Activated naive CD4-positive, alpha-beta T cell treated with Interleukin-2 at 50 U/mL for 16 hours (primary cell): ENCODE measurements at regions not wholly inside any gene's neighbourhood (a gene's known extent, or its start where the extent isn't known, plus 50 kb on each side); places are given as distances from the start of the nearest gene placed in this dataset.
"Not testable (repeated sequence)": the region's sequence is repeated elsewhere in the genome, so short reads cannot be mapped to it uniquely, and the experiment has no call there.

Experiments used
- DNase-seq: peaks from one replicate; pipeline ENCODE4 v3.0.0-alpha.2; 2020

DNA sequence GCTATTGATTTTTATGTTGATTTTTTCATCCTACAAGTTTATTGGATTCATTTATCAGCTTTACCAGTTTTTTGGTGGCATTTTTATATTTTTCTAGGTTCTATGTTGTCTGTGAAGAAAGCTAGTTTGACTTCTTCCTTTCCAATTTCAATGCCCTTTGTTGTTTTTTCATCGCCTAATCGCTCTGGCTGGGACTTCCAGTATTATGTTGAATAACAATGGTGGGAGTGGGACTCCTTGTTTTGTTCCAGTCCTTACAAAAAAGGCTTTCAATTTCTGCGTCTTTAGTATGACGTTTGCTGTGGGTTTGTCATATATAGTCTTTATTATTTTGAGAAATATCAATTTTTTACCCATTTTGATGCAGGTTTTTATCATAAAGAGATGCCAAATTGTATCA lies 175.6 kb upstream of the CCNH start:
- DNase-seq: no peak

DNA sequence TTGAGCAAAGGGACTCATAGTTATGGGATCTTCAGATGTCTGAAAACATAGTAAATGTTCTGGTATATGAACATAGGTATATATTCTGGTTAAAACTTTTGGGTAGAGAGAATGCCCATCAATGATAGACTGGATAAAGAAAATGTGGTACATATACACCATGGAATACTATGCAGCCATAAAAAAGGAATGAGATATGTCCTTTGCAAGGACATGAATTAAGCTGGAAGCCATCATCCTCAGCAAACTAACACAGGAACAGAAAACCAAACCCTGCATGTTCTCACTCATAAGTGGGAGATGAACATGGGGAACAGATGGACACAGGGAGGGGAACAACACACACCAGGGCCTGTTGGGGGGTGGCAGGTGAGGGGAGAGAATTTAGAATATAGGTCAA lies 171.0 kb upstream of the CCNH start:
- not testable (repeated sequence) for DNase-seq

DNA sequence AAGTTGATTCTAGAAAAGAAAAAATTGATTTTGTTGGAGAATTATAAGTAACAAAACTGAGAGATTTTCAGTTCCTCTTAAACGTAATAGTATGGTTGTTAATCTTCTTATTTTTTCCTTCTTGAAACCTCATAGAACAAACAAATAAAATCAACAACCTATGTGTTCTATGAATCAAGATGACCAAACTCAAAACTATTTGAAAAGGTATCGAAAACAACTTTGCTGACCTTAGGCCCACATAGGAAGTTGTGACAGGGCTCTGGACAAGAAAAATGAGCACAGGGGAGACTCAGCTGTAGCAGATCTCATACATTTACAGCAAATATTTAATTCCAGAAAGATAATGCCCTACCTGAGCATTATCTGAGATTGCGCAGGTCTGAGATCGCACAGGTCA lies 169.4 kb upstream of the CCNH start:
- DNase-seq: no peak

DNA sequence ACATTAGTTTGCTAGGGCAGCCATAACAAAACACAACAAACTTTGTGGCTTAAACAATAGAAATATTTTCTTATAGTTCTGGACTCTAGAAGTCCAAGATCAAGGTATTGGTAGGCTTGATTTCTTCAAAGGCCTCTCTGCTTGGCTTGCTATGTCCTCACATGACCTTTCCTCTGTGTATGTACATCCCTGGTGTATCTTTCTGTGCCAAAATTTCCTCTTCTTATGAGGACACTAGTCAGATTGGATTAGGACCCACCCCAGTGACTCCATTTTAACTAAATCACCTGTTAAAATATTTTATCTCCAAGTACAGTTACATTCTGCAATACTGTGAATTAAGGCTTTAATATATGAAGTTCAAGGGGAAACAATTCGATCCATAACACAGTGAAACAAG lies 168.9 kb upstream of the CCNH start:
- no peak for DNase-seq

DNA sequence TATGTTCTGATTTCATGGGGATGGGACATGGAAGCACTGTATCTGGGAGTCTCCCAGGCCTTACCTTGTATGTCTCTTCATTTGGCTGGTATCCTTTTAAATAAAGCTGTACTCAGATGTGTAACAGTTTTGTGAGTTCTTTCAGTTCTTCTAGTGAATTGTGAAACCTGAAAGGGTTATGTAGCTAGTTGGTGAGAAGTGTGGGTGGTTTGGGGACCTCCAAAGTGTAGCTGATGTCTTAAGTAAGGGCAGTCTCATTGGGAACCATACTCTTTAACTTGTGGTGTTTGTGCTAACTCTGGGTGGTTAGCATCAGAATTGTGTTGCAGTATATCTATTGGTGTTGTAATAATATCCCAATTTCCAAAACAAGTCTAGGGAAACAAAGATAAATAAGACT lies 166.9 kb upstream of the CCNH start:
- no peak for DNase-seq

DNA sequence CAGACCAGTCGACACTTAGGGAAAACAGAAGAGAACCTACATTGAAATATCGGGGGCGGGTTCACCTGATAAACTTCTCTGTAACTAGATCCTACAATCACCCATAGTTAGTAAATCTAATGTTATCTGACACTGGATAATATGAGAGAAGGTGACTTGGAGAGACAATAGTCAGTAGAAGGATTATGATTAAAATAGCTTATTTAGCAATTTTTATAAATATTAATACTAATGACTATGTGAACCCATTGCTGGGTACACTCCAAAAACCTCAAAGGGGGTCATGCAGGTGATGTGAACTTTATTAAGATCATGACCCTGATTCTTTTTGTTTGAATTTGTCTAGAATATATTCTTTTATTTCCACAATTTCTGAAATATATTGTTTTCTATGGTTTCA lies 164.1 kb upstream of the CCNH start:
- no peak for DNase-seq

DNA sequence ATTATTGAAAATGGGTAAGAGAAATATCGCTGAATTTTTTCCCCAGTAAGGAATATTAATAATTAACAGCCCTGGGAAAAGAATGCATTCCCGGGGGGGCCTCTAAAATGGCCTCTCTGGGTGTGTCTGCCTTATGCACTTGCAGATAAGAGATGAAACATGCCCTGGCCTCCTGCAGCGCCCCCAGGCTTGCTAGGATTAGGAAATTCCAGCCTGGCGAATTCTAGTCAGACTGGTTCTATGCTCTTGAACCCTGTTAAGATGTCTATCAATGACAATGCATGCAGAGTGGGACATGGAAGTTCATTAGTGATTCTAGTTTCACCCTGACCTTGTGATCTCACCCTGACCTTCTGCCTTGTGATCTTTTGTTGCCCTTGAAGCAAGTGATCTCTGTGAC lies 163.6 kb upstream of the CCNH start:
- not testable (repeated sequence) for DNase-seq

DNA sequence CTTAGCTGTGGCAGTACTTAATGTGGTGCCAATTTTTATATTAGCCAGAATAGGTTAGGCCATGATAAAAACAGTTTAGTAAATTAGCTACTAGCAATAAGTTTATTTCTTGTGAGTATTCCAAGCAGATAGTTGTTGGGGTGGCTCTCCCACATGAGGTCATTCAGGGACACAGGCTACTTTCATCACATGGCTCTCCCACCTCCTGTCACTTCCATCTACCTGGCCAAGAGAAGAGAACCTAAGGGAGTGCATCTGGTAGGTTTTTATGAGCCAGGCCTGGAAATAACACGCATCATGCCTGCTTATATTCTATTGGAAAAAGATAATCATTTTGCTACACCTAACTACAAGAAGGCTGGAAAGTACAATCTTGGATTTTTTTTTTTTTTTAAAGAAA lies 161.4 kb upstream of the CCNH start:
- DNase-seq: no peak

DNA sequence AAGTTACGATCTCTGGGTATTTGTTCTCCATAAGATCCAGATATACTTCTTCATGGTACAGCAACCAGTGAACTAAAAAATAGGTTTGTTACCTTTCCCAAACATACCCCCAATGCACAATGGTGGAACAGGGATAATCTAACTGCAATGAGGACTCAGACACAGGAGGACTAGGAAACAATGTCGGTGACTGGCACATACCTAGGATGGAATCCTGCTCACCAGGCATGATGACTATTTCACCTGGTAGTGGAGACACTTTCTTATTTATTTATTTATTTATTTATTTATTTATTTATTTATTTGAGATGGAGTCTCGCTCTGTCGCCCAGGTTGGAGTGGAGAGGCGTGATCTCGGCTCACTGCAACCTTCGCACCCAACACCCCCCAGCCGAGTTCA lies 159.9 kb upstream of the CCNH start:
- DNase-seq: no peak

DNA sequence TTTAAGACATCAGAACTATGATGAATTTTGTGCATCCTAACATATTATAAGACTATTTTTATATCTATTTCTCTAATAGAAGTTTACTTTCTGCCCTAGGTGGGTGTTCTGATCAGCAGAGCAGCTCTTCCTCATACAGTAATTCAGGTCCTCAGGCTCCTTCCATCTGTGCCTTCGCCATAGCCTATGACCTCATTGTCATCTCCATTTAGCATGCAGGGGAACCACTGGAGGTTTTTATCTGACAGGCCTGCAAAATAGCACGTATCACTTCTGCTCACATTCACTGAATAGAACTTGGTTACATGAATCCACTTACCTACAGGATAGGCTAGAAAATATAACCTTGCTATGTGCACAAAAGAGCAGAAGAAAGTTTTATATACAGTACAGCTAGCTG lies 159.4 kb upstream of the CCNH start:
- DNase-seq: no peak

DNA sequence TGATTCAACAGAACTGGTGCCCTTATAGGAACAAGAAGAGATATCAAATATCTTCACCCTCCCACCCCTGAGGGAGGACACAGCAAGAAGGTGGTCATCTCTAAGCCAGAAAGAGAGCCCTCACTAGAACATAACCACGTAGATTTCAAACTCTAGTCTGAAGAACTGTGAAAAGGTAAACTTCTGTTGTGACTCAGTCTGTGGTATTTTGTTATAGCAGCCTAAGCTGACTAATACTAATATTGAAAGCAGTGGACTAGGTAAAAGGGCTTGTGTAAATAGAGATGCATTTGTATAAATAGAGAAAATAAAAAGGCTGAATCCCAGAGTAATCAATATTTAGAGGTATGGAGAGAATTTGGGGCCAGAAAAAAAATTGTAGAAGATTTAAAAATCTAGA lies 157.6 kb upstream of the CCNH start:
- no peak for DNase-seq

DNA sequence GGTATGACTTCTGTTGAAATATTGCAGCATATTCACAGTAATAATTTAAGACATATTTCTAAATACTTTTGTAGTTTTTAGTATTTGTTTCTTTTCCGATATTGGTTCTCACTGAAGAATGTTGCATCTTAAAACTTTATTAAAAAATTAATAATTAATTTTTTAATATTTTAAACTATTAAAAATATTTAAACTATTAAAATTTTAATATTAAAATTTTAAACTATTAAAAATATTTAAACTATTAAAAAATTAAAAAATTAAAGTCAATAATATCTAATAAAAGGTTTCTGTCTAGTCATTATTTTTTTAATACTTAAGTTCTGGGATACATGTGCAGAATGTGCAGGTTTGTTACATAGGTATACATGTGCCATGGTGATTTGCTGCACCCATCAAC lies 149.3 kb upstream of the CCNH start:
- no peak for DNase-seq

DNA sequence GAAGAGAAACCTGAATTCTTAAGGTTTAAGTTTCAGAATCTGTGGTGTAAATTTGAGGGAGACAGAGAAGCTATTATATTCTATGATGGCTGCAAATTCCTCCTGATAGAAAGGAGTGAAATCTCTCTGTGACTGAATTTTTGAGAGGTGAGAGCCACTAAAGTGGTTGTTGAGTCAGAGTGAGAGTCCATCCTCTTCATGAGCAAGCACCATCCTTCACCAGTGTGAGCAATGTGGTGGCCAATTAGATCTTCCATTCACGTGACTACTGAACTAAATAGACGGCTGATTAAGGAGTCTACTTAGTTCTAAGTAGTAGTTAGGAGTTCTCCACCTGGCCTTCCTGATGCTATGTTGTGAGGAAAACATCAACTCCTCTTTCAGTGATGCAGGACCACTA lies 147.8 kb upstream of the CCNH start:
- no peak for DNase-seq

DNA sequence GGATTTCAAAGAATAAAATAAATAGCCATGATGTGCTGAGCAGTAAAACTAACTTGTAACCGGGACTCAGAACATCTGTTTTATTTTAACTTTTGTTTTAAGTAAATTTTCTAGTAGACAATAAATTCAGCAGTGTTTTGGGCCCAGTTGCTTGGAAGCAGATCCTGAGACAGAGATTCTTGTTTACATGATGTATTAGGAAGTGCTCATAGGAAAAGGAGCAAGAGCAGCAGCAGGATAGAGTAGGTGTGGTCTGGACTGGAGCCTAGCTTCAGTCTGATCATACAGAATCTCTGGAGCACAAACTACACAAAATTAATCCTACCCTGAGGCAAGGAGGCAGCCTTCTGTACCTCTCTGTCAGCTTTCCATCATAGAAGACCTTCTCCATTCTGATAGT lies 139.2 kb upstream of the CCNH start:
- no peak for DNase-seq

DNA sequence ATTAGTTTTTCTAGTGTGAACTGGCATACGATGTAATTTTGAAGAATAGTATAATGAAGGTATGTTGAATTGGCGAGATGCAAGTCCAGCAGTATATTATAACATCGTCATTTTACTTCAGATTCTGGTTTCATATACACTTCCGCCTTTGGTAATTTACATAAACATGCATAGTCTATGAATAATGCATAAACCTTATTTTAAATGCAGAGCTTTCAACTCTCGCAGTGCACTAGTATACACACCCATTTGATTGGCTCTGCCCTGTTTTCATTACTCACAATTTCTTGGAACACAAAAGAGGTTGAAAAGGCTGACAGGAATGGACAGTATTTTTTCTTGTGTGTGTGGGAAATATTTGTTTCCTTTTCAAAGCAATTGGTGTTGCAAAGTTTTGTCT lies 128.9 kb upstream of the CCNH start:
- no peak for DNase-seq

DNA sequence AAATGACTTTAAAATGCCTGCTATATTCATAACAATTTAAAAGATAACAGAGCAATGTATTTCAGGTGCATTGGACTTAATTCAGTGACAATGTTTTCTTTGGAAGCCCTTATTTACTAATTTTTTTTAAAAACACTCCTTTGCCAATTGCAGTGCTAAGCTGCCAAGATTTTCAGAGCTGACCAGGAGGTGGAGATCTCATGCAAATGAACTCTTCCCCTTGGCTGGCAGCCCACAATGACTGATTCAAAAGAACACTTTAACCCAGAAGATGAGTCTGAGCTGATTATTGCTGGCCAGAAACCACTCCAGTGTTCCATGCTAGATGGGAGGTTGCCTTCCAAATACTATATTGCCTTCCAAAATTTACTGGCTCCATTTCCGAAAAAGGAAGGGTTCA lies 128.3 kb upstream of the CCNH start:
- DNase-seq: no peak

DNA sequence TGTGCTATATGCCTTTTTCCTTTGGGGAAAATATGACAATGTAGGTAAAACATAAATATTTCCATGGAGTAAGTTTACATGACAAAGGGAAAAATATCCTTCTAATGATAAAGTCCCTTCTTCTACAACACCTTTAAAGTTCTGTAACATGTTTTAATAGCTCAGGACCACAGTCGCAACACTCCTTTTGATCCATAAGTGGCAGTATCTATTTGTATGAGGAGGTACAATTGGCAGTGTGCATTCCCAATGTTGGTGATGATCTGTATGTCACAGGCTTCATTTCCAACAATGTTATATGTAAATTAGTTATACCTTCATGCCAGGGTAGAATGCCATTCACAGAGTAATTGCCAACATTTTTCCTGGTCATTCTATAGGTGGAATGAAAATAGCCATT lies 127.1 kb upstream of the CCNH start:
- DNase-seq: no peak

DNA sequence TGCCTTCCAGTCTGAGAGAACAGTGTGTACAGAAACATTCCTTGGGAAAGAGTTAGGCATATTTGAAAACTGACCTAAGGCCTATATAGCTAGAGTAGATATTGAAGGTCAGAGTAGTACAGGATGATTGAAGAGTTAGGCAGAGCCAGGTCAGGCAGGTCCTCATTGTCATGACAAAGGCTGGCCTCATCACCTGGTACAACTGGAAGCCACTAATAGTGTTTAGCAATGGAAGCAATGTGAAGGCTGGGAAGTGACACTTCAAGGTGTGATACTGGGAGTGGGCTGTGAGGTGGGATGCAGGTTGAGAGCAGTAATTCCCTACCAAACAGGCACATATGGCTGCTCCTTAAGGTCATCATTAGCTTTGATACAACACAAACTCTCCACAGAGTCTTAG lies 123.6 kb upstream of the CCNH start:
- DNase-seq: no peak

DNA sequence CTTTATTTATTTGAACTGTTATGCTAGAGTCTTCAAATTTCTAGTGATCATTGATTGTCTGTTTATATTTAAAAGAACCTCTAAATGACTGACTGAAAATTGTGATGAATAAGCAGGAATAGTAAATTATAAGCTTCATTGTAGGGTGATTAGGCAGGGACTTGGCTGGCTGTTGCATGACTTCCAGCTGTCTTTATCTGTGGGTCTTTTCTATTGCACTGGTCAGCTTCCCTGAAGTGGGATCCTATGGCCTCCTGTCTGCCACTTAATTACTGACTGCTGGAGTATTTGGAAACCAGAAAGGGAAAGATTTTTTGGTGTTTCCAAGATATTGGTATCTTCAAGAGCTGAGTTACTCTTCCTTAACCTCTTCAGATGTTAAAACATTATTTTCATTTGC lies 123.0 kb upstream of the CCNH start:
- no peak for DNase-seq

DNA sequence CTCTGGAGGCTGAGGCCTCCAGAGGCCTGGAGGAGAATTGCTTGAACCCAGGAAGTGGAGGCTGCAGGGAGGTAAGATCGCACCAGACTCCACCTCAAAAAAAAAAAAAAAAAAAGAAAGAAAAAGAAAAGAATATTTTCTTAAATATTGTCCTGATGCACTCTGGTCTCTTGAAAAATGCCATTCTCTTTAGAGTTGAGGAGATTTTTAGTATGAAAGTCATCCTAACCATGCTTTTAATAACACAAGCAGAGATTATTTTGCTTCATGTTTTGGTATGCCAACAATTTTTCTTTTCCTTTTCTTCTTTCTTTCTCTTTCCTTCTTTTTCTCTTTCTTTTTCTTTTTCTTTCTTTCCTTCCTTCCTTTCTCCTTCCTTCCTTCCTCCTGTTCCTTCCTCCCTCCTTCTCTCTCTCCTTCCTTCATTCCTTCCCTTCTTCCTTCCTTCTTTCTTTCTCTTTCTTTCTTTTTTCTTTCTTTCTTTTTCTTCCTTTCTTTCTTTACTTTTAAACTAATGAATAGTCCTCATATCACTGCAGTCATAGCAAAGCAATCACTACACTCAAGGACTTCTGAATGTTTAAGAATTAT lies 116.9 kb upstream of the CCNH start:
- no peak for DNase-seq

DNA sequence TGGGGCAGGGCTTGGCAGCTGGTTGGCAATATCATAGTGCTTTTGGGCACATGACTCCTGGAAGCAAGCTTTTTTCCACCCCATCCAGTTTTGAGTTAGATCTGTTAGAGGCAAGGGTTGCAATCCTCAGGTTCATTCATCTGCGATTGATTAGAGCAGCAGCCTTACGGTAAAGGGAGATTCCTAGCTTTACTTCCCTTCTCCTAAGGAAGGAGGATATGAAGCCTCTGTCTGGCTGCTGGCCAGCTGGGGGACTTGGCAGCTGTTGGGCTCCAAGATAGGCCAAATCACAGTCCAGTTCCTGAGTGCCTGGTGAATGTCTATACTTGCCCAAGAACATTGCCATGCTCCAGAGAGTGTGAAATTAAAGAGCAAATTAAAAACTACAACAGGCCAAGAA lies 113.4 kb upstream of the CCNH start:
- no peak for DNase-seq

DNA sequence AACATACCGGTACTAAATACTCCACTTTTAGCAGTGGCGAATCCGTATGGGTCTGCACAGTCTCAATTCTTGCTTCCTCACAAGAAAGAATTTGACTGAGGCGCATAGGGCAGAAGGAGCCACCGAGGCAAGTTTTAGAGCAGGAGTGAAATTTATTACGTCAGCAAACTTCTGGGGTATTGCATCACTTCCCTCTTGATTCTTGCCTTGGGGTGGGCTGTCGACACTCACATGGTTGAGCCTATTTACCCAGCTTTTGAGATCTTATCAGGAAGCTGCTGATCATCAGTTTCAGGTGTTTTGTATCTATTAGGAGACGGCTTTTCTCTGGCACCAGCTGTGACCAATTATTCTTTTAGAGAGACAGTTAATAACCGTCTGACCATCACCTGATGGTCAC lies 111.5 kb upstream of the CCNH start:
- DNase-seq: no peak

DNA sequence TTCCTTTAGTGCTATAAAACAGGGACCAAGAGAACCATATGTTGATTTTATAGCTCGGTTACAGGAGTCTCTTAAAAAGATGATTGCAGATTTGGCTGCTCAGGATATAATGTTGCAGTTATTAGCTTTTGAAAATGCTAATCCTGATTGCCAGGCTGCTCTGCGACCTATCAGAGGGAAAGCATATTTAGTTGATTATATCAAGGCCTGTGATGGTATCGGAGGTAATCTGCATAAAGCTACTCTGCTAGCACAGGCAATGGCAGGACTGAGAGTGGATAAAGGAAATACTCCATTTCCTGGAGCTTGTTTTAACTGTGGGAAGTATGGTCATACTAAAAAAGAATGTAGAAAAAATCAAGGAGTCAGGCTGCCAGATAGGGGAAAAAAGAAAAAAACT lies 99.0 kb upstream of the CCNH start:
- not testable (repeated sequence) for DNase-seq

DNA sequence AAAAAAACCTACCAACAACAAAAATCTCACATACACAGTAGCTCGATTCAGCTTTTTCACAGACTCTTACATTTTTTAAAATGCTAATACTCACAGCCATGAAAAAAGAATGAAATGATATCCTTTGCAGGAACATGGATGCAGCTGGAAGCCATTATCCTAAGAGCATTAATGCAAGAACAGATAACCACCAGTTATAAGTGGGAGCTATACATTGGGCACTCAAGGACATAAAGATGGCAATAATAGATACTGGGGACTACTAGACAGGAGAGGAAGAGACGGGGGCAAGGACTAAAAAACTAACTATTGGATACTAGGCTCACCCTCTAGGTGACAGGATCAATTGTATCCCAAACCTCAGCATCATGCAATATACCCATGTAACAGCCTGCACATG lies 90.3 kb upstream of the CCNH start:
- no peak for DNase-seq

DNA sequence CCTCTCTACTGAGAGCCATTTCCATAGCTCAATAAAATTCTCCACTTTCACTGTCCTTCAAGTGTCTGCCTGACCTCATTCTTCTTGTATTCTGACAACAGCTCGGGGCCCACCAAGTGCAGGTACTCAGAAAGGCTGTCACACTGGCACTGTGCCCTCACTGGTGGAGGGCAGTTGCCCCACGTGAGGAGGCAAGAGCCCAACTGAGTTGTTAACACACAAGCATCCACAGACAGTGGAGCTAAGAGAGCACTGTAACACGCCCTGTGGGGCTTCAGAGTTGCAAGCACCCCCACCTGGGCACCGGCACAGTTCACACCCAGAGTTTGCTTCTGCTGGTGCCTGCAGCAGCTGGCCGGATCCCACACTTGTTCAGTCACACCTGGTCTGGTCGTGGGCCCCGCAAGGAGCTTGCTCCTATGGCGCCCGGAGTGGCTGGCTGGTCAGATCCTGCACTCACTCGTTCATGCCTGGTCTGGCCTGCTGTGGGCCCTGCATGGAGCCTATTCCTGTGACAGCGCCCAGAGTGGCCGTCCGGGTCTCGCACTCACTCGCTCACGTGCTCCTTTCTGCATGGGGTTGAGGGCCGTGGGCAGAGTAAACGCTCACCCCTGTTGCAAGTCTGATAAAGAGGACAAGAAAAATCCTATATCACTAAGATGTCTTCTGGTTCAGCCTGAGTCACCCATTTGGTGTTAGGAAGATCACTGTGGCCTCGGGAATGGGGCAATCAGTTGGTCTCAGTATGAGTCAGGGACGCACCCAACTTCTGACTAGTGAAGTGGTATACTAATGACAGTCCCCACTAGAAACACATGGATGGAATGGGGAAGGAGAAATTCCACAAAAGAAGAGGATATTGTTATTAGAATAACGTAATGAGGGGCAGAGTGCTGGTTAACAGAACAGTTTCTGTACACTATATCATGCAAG lies 87.0 kb upstream of the CCNH start:
- DNase-seq: no peak
